K562 (cell line): ENCODE measurements at regions not wholly inside any gene's neighbourhood (a gene's known extent, or its start where the extent isn't known, plus 50 kb on each side); places are given as distances from the start of the nearest gene placed in this dataset.

ENCODE experiments used
- ATAC-seq: fragments of 200-7000 bp; cut with Tn5 transposase; 3 replicates; pipeline ENCODE4 v1.9.1; 2020; ENCODE audit warnings: moderate library complexity
- BruUV-seq: library from RNA; stranded (reverse); fragments of 400-500 nt; replicated peaks from 2 replicates; lab custom pipeline; 2021; lab: Mats Ljungman, UMichigan
- CTCF ChIA-PET: fragments of 300-600 bp; formaldehyde crosslinking; extraction: SDS; loops from one replicate; lab custom pipeline; 2021; ENCODE audit warnings: low intra/inter-chr PET ratio; lab: Yijun Ruan, JAX
- POLR2A ChIA-PET: fragments of 300-600, 350-650 bp; sonication (Branson Sonifier 250); formaldehyde crosslinking; extraction: SDS; loops from one replicate; lab custom pipeline; 2021; ENCODE audit warnings: antibody characterized with exemption, inconsistent platforms; lab: Yijun Ruan, JAX
- DNase-seq, 4 experiments: peaks; one replicate each; pipeline versions ENCODE4 v3.0.0 to v3.0.0-alpha.2; 2011 to 2018; ENCODE audit warnings: low spot score in 3 of 4, mixed read lengths in 3 of 4; ENCODE audit errors: extremely low read depth in 1 of 4
- FAIRE-seq: peaks from 2 replicates; lab custom pipeline; 2011; peaks lifted over from hg19 to GRCh38; lab: Jason Lieb, UNC
- H2AFZ ChIP-seq: 2 replicates; pipeline ENCODE4 v1.6.0; 2011; ENCODE audit warnings: low read depth, low read length, control low read depth, inconsistent platforms
- H3K27ac ChIP-seq: fragments of 200-600 bp; 3 replicates; pipeline ENCODE4 v1.8.0; 2011; ENCODE audit warnings: low read depth, mild to moderate bottlenecking, control low read depth, inconsistent platforms, low read length, moderate library complexity, mixed read lengths; ENCODE audit errors: extremely low read depth
- H3K27me3 ChIP-seq, 2 experiments: fragments of 300-600 bp in 1 of 2; 2 replicates in 1 of 2; 3 replicates in 1 of 2; pipeline versions ENCODE4 v1.6.0 to v1.8.0; 2011; ENCODE audit warnings: inconsistent platforms in 2 of 2, low read length in 2 of 2, mild to moderate bottlenecking in 1 of 2, mixed read lengths in 1 of 2, moderate library complexity in 1 of 2; ENCODE audit not compliant: control insufficient read depth in 2 of 2, insufficient read depth in 2 of 2
- H3K36me3 ChIP-seq: fragments of 300-600 bp; 3 replicates; pipeline ENCODE4 v1.8.0; 2011; ENCODE audit warnings: mild to moderate bottlenecking, low read length, inconsistent platforms; ENCODE audit not compliant: control insufficient read depth, insufficient read depth
- H3K4me1 ChIP-seq, 2 experiments: fragments of 200-600 bp in 1 of 2; replicated peaks in 1 of 2; 2 replicates in 1 of 2; 3 replicates in 1 of 2; pipeline versions ENCODE4 v1.5.1 to v1.8.0; 2011; ENCODE audit warnings: inconsistent platforms in 2 of 2, low read length in 2 of 2, mild to moderate bottlenecking in 1 of 2, mixed read lengths in 1 of 2, moderate library complexity in 1 of 2; ENCODE audit not compliant: control insufficient read depth in 2 of 2, insufficient read depth in 2 of 2
- H3K4me2 ChIP-seq: 2 replicates; pipeline ENCODE4 v1.6.1; 2011; ENCODE audit warnings: low read length, control low read depth, inconsistent platforms, mixed read lengths; ENCODE audit not compliant: insufficient read depth
- H3K4me3 ChIP-seq: fragments of 200-600 bp; sonication (generic), shearing (Covaris generic); 2 replicates; pipeline ENCODE4 v1.5.1; 2016; ENCODE audit warnings: control low read depth, inconsistent platforms
- H3K79me2 ChIP-seq: fragments of 200-600 bp; 3 replicates; pipeline ENCODE4 v1.8.0; 2011; ENCODE audit warnings: low read length, inconsistent platforms; ENCODE audit not compliant: control insufficient read depth, insufficient read depth
- H3K9ac ChIP-seq, 2 experiments: 2 replicates each; pipeline versions ENCODE4 v1.6.0 to v1.6.1; 2011; ENCODE audit warnings: low read depth in 2 of 2, low read length in 2 of 2, control low read depth in 1 of 2, inconsistent platforms in 1 of 2, mild to moderate bottlenecking in 1 of 2, mixed read lengths in 1 of 2; ENCODE audit not compliant: insufficient read depth in 1 of 2
- H3K9me1 ChIP-seq: one replicate; pipeline ENCODE4 v1.6.0; 2011; ENCODE audit warnings: inconsistent platforms, mild to moderate bottlenecking, low read length, moderate library complexity; ENCODE audit not compliant: control insufficient read depth, insufficient read depth
- H3K9me3 ChIP-seq: replicated peaks from 2 replicates; pipeline ENCODE4 v1.5.1; 2011; ENCODE audit warnings: low read depth, low read length, inconsistent platforms; ENCODE audit not compliant: control insufficient read depth, insufficient read depth
- H4K20me1 ChIP-seq: replicated peaks from 2 replicates; pipeline ENCODE4 v1.6.1; 2011; ENCODE audit warnings: low read length, inconsistent platforms, mixed read lengths; ENCODE audit not compliant: control insufficient read depth, insufficient read depth
- AFF4 ChIP-seq: sonication (generic); formaldehyde crosslinking; IDR thresholded peaks from 2 replicates; pipeline ENCODE4 v1.8.0; 2023; ENCODE audit warnings: mild to moderate bottlenecking, missing genetic modification reagents
- BRD9 ChIP-seq: fragments of 450-650 bp; IDR thresholded peaks from 2 replicates; pipeline ENCODE4 v1.6.1; 2018; ENCODE audit warnings: low read depth; ENCODE audit not compliant: partially characterized antibody
- ETV6 ChIP-seq, 3 experiments: fragments of 150-350 bp in 1 of 3; sonication (generic) in 1 of 3; formaldehyde crosslinking in 1 of 3; IDR thresholded peaks; 2 replicates each; pipeline versions ENCODE4 v1.6.1 to v1.8.0; 2014 to 2022; ENCODE audit warnings: borderline replicate concordance in 2 of 3, low read depth in 2 of 3, antibody characterized with exemption in 1 of 3, low read length in 1 of 3, mild to moderate bottlenecking in 1 of 3, missing genetic modification reagents in 1 of 3
- RB1 ChIP-seq: fragments of 450-650 bp; IDR thresholded peaks from 2 replicates; pipeline ENCODE4 v1.6.1; 2017; ENCODE audit warnings: low read depth, mild to moderate bottlenecking
- RERE ChIP-seq: sonication (generic); formaldehyde crosslinking; IDR thresholded peaks from 2 replicates; pipeline ENCODE4 v1.8.0; 2023; ENCODE audit warnings: missing genetic modification reagents, mild to moderate bottlenecking, borderline replicate concordance
- U2AF2 ChIP-seq: fragments of 200-400 bp; formaldehyde crosslinking; optimal IDR thresholded peaks from 2 replicates; pipeline ENCODE3; 2017; ENCODE audit warnings: low read depth, mild to moderate bottlenecking, low read length
- ZNF217 ChIP-seq: sonication (generic); formaldehyde crosslinking; IDR thresholded peaks from 2 replicates; pipeline ENCODE4 v1.8.0; 2022; ENCODE audit warnings: mild to moderate bottlenecking, missing genetic modification reagents
- WGBS: fragments of 100-300 bp; shearing (Covaris generic); methylation state at CpG from one replicate; pipeline ENCODE4 v1.1.6; 2016; ENCODE audit warnings: low coverage, mixed read lengths; ENCODE audit not compliant: insufficient coverage; ENCODE audit errors: missing lambda C conversion rate; 5-methylcytosine and 5-hydroxymethylcytosine counted together
- in situ Hi-C: fragments of 300-500 bp; cut with MboI; formaldehyde crosslinking; loops from 4 replicates; pipeline ENCODE4 v1.15.0; 2018; ENCODE audit warnings: inconsistent platforms, mixed read lengths
- intact Hi-C: fragments of 100-400 bp; cut with micrococcal nuclease; formaldehyde crosslinking; loops from 2 replicates; pipeline ENCODE4 v1.14.2; 2022

- TF ChIP-seq AFF4 (CRISPR knock-in tag) (no peak), ETV6 (IDR thresholded peaks at IDR 0.05; ENCODE audit: borderline replicate concordance in 1 of 2, low read depth in 2 of 2, low read length in 1 of 2) (no peak), ETV6 (CRISPR knock-in tag; IDR thresholded peaks at IDR 0.05; ENCODE audit: borderline replicate concordance) (no peak), ZNF217 (CRISPR knock-in tag) (no peak), U2AF2 (no peak)
Measured at GRCh38 chr9:106613250-106613737, 249.7 kb upstream of the ZNF462 start (continued).

- POLR2A ChIA-PET: interaction anchor here (0.7 kb wide), 1 partner anchor 10 kb away, joined by 3 read pairs; no protein-coding TSS in a partner anchor
- ATAC-seq (no peak), DNase-seq (no peak), FAIRE-seq (no peak)
- H3K36me3 ChIP-seq: no peaks in the 10 kb centered on the region
- under 1% methylated on average over 7 of the region's 7 CpGs for WGBS
- H2AFZ ChIP-seq: no peak overlapping the region
- no peaks in the 10 kb centered on the region for H3K27me3 ChIP-seq
- CTCF ChIA-PET: no interaction called here
- H3K4me1 ChIP-seq: no peaks in the 10 kb centered on the region
- H3K9me3 ChIP-seq: no peaks in the 10 kb centered on the region
- intact Hi-C loops (no loop called here), in situ Hi-C loops (no loop called here)
- no peak overlapping the region for H3K9ac ChIP-seq
- H3K27ac ChIP-seq: no peak overlapping the region
- H3K4me2 ChIP-seq: no peak overlapping the region
- no peak overlapping the region for H3K4me3 ChIP-seq
- H3K79me2 ChIP-seq: no peaks in the 10 kb centered on the region
- H3K9me1 ChIP-seq: no peaks in the 10 kb centered on the region
- no peaks in the 10 kb centered on the region for H4K20me1 ChIP-seq
- no TSS peak for BruUV-seq
- TF ChIP-seq RERE (CRISPR knock-in tag): no peak
- no peak for TF ChIP-seq RB1
- no peak for TF ChIP-seq BRD9
Measured at GRCh38 chr9:106615118-106615889, 247.7 kb upstream of the ZNF462 start.
